ENCODE measurements at regions not wholly inside any gene's neighbourhood (a gene's known extent, or its start where the extent isn't known, plus 50 kb on each side); places are given as distances from the start of the nearest gene placed in this dataset.
A peak's percentile ranks its signal among the peaks of the same experiment; 100 is the strongest.

DNA sequence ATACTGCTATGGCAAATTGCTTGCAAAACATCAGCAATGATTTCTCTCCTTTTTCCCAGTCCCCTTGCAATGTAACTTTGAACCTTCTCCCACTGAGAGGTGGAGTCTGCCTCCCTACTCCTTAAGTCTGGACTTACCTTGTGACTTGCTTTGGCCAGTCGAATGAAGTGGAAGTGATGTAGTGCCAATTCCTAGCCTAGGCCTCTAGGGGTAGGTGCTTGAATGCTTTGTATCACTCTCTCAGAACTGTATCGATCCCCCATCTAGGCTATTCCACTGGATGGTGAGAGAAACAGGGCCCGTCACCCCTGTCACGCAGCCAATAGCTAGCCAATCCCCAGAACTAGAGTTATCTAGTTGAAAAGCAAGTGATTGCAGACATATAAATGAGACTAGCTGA is 238.6 kb downstream of the BTBD3 start:
- DNase-seq (ENCODE audit: low spot score) (no peak), ATAC-seq (peak; percentile 84)
- Mint-ChIP-seq H3K27ac (no peak overlapping the region), H3K4me3 (no peak overlapping the region), H3K9me3 (no peaks in the 10 kb centered on the region), H3K36me3 (no peaks in the 10 kb centered on the region), H3K4me1 (no peaks in the 10 kb centered on the region), H3K27me3 (ENCODE audit: low read depth) (no peaks in the 10 kb centered on the region)
- no peak for TF ChIP-seq CREB1 (CRISPR knock-in tag; IDR thresholded peaks at IDR 0.05)
- no peak for TF ChIP-seq ZNF671 (CRISPR knock-in tag; IDR thresholded peaks at IDR 0.05)
- no peak for TF ChIP-seq TEAD4 (CRISPR knock-in tag; IDR thresholded peaks at IDR 0.05)
- no peak for TF ChIP-seq RORB (CRISPR knock-in tag; IDR thresholded peaks at IDR 0.05)
- no peak for TF ChIP-seq USF2 (CRISPR knock-in tag; IDR thresholded peaks at IDR 0.05)
- no peak for TF ChIP-seq NFYB (CRISPR knock-in tag; conservative IDR thresholded peaks at IDR 0.05; ENCODE audit: low read depth)
- no peak for TF ChIP-seq ARID4B (CRISPR knock-in tag; IDR thresholded peaks at IDR 0.05; ENCODE audit: borderline replicate concordance)
- TF ChIP-seq ESRRA (CRISPR knock-in tag; IDR thresholded peaks at IDR 0.05; ENCODE audit: borderline replicate concordance), result no peak
- ChIA-PET CTCF (interaction anchor here (1.2 kb wide), 1 partner anchor 201 kb away, joined by 6 read pairs; no protein-coding TSS in a partner anchor), POLR2A (no interaction called here)

DNA sequence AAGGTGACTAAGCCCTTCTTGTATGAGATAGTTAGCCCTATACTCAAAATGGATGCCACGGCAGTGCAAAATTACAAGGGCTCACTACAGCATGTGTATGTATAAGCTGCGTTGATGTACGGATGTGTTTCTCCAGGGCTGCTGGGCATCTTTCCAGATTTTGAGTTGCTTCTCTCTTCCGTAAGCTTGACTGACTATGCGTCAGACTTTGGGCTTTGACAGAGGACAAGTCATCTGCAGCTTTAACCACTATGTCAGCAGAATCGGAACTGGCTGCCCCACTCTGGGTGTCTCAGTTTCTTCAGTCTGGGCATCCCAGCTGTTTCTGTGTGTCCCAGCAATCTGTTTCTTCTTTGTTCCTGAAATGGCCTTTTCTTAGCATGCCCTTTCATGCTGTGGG is 241.6 kb downstream of the BTBD3 start:
- CTCF ChIA-PET, result no interaction called here

GRCh38 chr20:12161734-12162133 is 244.0 kb downstream of the BTBD3 start:
- H3K4me1 Mint-ChIP-seq, result no peaks in the 10 kb centered on the region
- ChIA-PET POLR2A (no interaction called here), CTCF (interaction anchor here (2.0 kb wide), 1 partner anchor 150 kb away, joined by 6 read pairs; no protein-coding TSS in a partner anchor)
- DNase-seq (ENCODE audit: low spot score) (no peak), ATAC-seq (no peak)
- H3K4me3 Mint-ChIP-seq, result no peak overlapping the region
- H3K36me3 Mint-ChIP-seq, result no peaks in the 10 kb centered on the region
- TF ChIP-seq ZNF425 (CRISPR knock-in tag; conservative IDR thresholded peaks at IDR 0.05) (no peak), CTCF (IDR thresholded peaks at IDR 0.05) (no peak), MXD4 (CRISPR knock-in tag; IDR thresholded peaks at IDR 0.05; ENCODE audit: borderline replicate concordance) (no peak), SMAD3 (CRISPR knock-in tag; IDR thresholded peaks at IDR 0.05; ENCODE audit: borderline replicate concordance) (no peak), ZBTB21 (CRISPR knock-in tag; IDR thresholded peaks at IDR 0.05; ENCODE audit: borderline replicate concordance) (no peak), JUN (CRISPR knock-in tag; IDR thresholded peaks at IDR 0.05) (no peak), MAX (CRISPR knock-in tag; IDR thresholded peaks at IDR 0.05) (no peak)
- TF ChIP-seq, protein P1, sequence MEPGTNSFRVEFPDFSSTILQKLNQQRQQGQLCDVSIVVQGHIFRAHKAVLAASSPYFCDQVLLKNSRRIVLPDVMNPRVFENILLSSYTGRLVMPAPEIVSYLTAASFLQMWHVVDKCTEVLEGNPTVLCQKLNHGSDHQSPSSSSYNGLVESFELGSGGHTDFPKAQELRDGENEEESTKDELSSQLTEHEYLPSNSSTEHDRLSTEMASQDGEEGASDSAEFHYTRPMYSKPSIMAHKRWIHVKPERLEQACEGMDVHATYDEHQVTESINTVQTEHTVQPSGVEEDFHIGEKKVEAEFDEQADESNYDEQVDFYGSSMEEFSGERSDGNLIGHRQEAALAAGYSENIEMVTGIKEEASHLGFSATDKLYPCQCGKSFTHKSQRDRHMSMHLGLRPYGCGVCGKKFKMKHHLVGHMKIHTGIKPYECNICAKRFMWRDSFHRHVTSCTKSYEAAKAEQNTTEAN (CRISPR knock-in tag; IDR thresholded peaks at IDR 0.05), result no peak
- peaks cover 15% of the 10 kb centered on the region for H3K9me3 Mint-ChIP-seq
- no peak overlapping the region for H3K27ac Mint-ChIP-seq
- H3K27me3 Mint-ChIP-seq (ENCODE audit: low read depth), result no peaks in the 10 kb centered on the region

More for the DNA sequence above, 241.6 kb downstream of the BTBD3 start:
- H3K4me3 Mint-ChIP-seq, result no peak overlapping the region
- DNase-seq (ENCODE audit: low spot score), result no peak
- no peak for ATAC-seq
- H3K36me3 Mint-ChIP-seq, result no peaks in the 10 kb centered on the region
- no peaks in the 10 kb centered on the region for H3K4me1 Mint-ChIP-seq
- peaks cover 7% of the 10 kb centered on the region for H3K9me3 Mint-ChIP-seq
- POLR2A ChIA-PET, result no interaction called here
- TF ChIP-seq, protein P2, sequence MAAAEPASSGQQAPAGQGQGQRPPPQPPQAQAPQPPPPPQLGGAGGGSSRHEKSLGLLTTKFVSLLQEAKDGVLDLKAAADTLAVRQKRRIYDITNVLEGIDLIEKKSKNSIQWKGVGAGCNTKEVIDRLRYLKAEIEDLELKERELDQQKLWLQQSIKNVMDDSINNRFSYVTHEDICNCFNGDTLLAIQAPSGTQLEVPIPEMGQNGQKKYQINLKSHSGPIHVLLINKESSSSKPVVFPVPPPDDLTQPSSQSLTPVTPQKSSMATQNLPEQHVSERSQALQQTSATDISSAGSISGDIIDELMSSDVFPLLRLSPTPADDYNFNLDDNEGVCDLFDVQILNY (CRISPR knock-in tag; IDR thresholded peaks at IDR 0.05), result no peak
- no peak overlapping the region for H3K27ac Mint-ChIP-seq
- no peaks in the 10 kb centered on the region for H3K27me3 Mint-ChIP-seq (ENCODE audit: low read depth)

Data from WTC11 (cell line).